DOHH2 (cell line): ENCODE measurements at regions not wholly inside any gene's neighbourhood (a gene's known extent, or its start where the extent isn't known, plus 50 kb on each side); places are given as distances from the start of the nearest gene placed in this dataset.

Experiments
- H3F3A ChIP-seq: fragments of 200-600 bp; sonication (generic), shearing (Covaris generic); 2 replicates; pipeline ENCODE4 v1.6.0; 2016; ENCODE audit warnings: antibody characterized with exemption, mild to moderate bottlenecking; ENCODE audit not compliant: control insufficient read depth, insufficient read depth
- H3K27ac ChIP-seq: fragments of 200-600 bp; sonication (generic); 2 replicates; pipeline ENCODE4 v1.5.1; 2014; ENCODE audit warnings: low read depth, mild to moderate bottlenecking, low read length, moderate library complexity
- H3K27me3 ChIP-seq: fragments of 200-600 bp; sonication (generic); 2 replicates; pipeline ENCODE4 v1.6.1; 2014; ENCODE audit warnings: mild to moderate bottlenecking, low read length, mixed read lengths; ENCODE audit not compliant: control insufficient read depth
- H3K36me3 ChIP-seq: fragments of 200-600 bp; sonication (generic); 2 replicates; pipeline ENCODE4 v1.6.1; 2014; ENCODE audit warnings: mild to moderate bottlenecking, low read length, moderate library complexity, mixed read lengths; ENCODE audit not compliant: control insufficient read depth
- H3K4me1 ChIP-seq: fragments of 200-600 bp; sonication (generic); 2 replicates; pipeline ENCODE4 v1.6.1; 2014; ENCODE audit warnings: mild to moderate bottlenecking, low read length, mixed read lengths; ENCODE audit not compliant: control insufficient read depth
- H3K4me2 ChIP-seq: fragments of 200-600 bp; sonication (generic); 2 replicates; pipeline ENCODE4 v1.6.0; 2014; ENCODE audit warnings: mild to moderate bottlenecking, low read length, moderate library complexity
- H3K4me3 ChIP-seq: fragments of 200-600 bp; sonication (generic); 2 replicates; pipeline ENCODE4 v1.5.1; 2014; ENCODE audit warnings: mild to moderate bottlenecking, low read length, mixed read lengths
- H3K79me2 ChIP-seq: fragments of 200-600 bp; sonication (generic); 2 replicates; pipeline ENCODE4 v1.6.1; 2014; ENCODE audit warnings: mild to moderate bottlenecking, low read length, mixed read lengths; ENCODE audit not compliant: control insufficient read depth
- H3K9me2 ChIP-seq: fragments of 200-600 bp; sonication (generic); replicated peaks from 2 replicates; pipeline ENCODE4 v1.6.1; 2014; ENCODE audit warnings: mild to moderate bottlenecking, low read length, mixed read lengths; ENCODE audit not compliant: control insufficient read depth
- H3K9me3 ChIP-seq: fragments of 200-600 bp; sonication (generic); 2 replicates; pipeline ENCODE4 v1.6.1; 2014; ENCODE audit warnings: antibody characterized with exemption, low read length, mixed read lengths; ENCODE audit not compliant: control insufficient read depth, insufficient read depth
- H4K20me1 ChIP-seq: fragments of 200-600 bp; sonication (generic); 2 replicates; pipeline ENCODE4 v1.6.0; 2014; ENCODE audit warnings: low read depth, mild to moderate bottlenecking, antibody characterized with exemption, low read length, moderate library complexity; ENCODE audit not compliant: control insufficient read depth, insufficient read depth
- CTCF ChIP-seq: fragments of 200-600 bp; sonication (generic); IDR thresholded peaks from one replicate; pipeline ENCODE4 v1.5.1; 2014; ENCODE audit warnings: antibody characterized with exemption, mild to moderate bottlenecking, low read depth, low read length; ENCODE audit not compliant: poor library complexity, severe bottlenecking
- EZH2phosphoT487 ChIP-seq: fragments of 200-600 bp; sonication (generic); IDR thresholded peaks from 2 replicates; pipeline ENCODE4 v1.6.1; 2017; ENCODE audit warnings: borderline replicate concordance, mild to moderate bottlenecking, antibody characterized with exemption, low read length, moderate library complexity, mixed read lengths

GRCh38 chr21:25326181-25326580, 281.1 kb downstream of the MRPL39 start:
- H3K4me2 ChIP-seq, result no peak overlapping the region
- no peaks in the 10 kb centered on the region for H3F3A ChIP-seq
- H3K9me2 ChIP-seq, result no peaks in the 10 kb centered on the region
- H3K27ac ChIP-seq, result no peak overlapping the region
- TF ChIP-seq EZH2phosphoT487, result no peak
- no peak for TF ChIP-seq CTCF
- H3K4me1 ChIP-seq, result no peaks in the 10 kb centered on the region
- no peaks in the 10 kb centered on the region for H4K20me1 ChIP-seq
- H3K79me2 ChIP-seq, result no peaks in the 10 kb centered on the region
- H3K27me3 ChIP-seq, result no peaks in the 10 kb centered on the region
- no peaks in the 10 kb centered on the region for H3K36me3 ChIP-seq
- H3K9me3 ChIP-seq, result no peaks in the 10 kb centered on the region
- H3K4me3 ChIP-seq, result no peak overlapping the region

- Histone ChIP-seq H3K4me1 (no peaks in the 10 kb centered on the region), H3K79me2 (no peaks in the 10 kb centered on the region), H3K27ac (no peak overlapping the region), H3F3A (no peaks in the 10 kb centered on the region), H3K4me2 (no peak overlapping the region), H3K9me3 (no peaks in the 10 kb centered on the region), H4K20me1 (no peaks in the 10 kb centered on the region), H3K4me3 (no peak overlapping the region), H3K36me3 (no peaks in the 10 kb centered on the region), H3K27me3 (no peaks in the 10 kb centered on the region), H3K9me2 (no peaks in the 10 kb centered on the region)
- no peak for TF ChIP-seq CTCF
- TF ChIP-seq EZH2phosphoT487, result no peak
These were observed 282.6 kb downstream of the MRPL39 start for GRCh38 chr21:25324666-25325065.

GRCh38 chr21:25323356-25323949, 283.8 kb downstream of the MRPL39 start:
- Histone ChIP-seq H3F3A (no peaks in the 10 kb centered on the region), H3K9me3 (no peaks in the 10 kb centered on the region), H3K36me3 (no peaks in the 10 kb centered on the region), H3K27me3 (no peaks in the 10 kb centered on the region), H3K9me2 (no peaks in the 10 kb centered on the region), H3K79me2 (no peaks in the 10 kb centered on the region), H4K20me1 (no peaks in the 10 kb centered on the region), H3K4me2 (no peak overlapping the region), H3K4me3 (no peak overlapping the region), H3K27ac (no peak overlapping the region), H3K4me1 (no peaks in the 10 kb centered on the region)
- no peak for TF ChIP-seq CTCF
- TF ChIP-seq EZH2phosphoT487, result no peak
